ENCODE measurements at regions not wholly inside any gene's neighbourhood (a gene's known extent, or its start where the extent isn't known, plus 50 kb on each side); places are given as distances from the start of the nearest gene placed in this dataset.

GRCh38 chr17:5715478-5715877, 131.2 kb upstream of the NLRP1 start:
- TF ChIP-seq CTCF (IDR thresholded peaks at IDR 0.05; ENCODE audit: low read depth, low read length): no peak
- no peaks in the 10 kb centered on the region for H3K9me3 ChIP-seq (ENCODE audit: low read depth)
- H3K36me3 ChIP-seq: no peaks in the 10 kb centered on the region
- DNase-seq (ENCODE audit: low read depth in 1 of 2, low spot score in 1 of 2): no peak
- peaks cover 8% of the 10 kb centered on the region for H3K4me1 ChIP-seq (ENCODE audit: low read depth)
- no peak overlapping the region for H3K4me3 ChIP-seq
- no peak overlapping the region for H3K27ac ChIP-seq
- no peaks in the 10 kb centered on the region for H3K27me3 ChIP-seq

- H3K27me3 ChIP-seq: no peaks in the 10 kb centered on the region
- peaks cover 8% of the 10 kb centered on the region for H3K4me1 ChIP-seq (ENCODE audit: low read depth)
- no peak for TF ChIP-seq CTCF (IDR thresholded peaks at IDR 0.05; ENCODE audit: low read depth, low read length)
- DNase-seq (ENCODE audit: low read depth in 1 of 2, low spot score in 1 of 2): no peak
- no peak overlapping the region for H3K27ac ChIP-seq
- no peaks in the 10 kb centered on the region for H3K36me3 ChIP-seq
- H3K9me3 ChIP-seq (ENCODE audit: low read depth): no peaks in the 10 kb centered on the region
- no peak overlapping the region for H3K4me3 ChIP-seq
These were observed 134.4 kb upstream of the NLRP1 start for GRCh38 chr17:5718726-5719125.

GRCh38 chr17:5719976-5720375, 135.7 kb upstream of the NLRP1 start:
- DNase-seq (ENCODE audit: low read depth in 1 of 2, low spot score in 1 of 2): no peak
- TF ChIP-seq CTCF (IDR thresholded peaks at IDR 0.05; ENCODE audit: low read depth, low read length): no peak
- no peak overlapping the region for H3K27ac ChIP-seq
- no peaks in the 10 kb centered on the region for H3K27me3 ChIP-seq
- H3K36me3 ChIP-seq: no peaks in the 10 kb centered on the region
- no peaks in the 10 kb centered on the region for H3K9me3 ChIP-seq (ENCODE audit: low read depth)
- H3K4me1 ChIP-seq (ENCODE audit: low read depth): peaks cover 8% of the 10 kb centered on the region
- H3K4me3 ChIP-seq: no peak overlapping the region

DNA sequence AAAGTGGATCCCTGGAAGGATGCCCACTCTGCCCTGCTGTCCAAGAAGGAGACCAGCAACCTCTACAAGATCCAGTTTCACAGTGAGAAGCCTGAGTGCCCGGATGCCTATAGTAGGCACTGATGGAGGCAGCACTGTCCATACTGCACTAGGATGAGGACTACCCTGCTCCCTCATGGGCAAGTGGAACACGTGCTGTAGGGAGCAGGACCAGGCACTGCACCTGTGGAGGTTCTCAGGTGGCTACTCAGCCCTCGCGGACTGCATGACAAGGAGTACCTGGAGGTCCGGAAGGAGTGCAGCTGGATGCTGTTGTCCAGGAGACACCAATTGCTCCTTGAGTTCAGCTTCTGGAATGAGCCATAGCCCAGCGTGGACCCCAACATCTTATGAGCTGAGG, 146.1 kb upstream of the NLRP1 start:
- no peaks in the 10 kb centered on the region for H3K9me3 ChIP-seq (ENCODE audit: low read depth)
- no peaks in the 10 kb centered on the region for H3K27me3 ChIP-seq
- no peaks in the 10 kb centered on the region for H3K36me3 ChIP-seq
- TF ChIP-seq CTCF (IDR thresholded peaks at IDR 0.05; ENCODE audit: low read depth, low read length): no peak
- H3K27ac ChIP-seq: no peak overlapping the region
- no peak for DNase-seq (ENCODE audit: low read depth in 1 of 2, low spot score in 1 of 2)
- H3K4me1 ChIP-seq (ENCODE audit: low read depth): no peaks in the 10 kb centered on the region
- no peak overlapping the region for H3K4me3 ChIP-seq

DNA sequence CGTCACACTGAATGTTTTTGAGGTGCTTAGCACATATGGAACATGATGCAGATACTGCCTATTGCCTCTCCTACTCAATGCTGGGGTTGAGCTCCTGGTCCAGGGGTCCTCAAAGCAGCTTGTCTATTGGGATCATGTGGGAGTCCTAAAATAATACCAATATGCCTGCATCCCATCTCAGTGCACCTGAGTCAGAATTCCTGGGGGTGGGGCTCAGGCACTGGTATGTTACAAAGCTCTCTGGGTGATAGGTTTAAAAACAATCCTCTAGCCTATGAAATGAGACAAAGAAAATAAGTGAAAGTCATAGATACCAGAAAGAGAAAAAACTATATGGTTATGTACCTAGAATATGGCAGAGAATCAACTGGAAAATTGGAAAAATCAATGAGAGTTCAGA, 156.6 kb upstream of the NLRP1 start:
- no peaks in the 10 kb centered on the region for H3K4me1 ChIP-seq (ENCODE audit: low read depth)
- TF ChIP-seq CTCF (IDR thresholded peaks at IDR 0.05; ENCODE audit: low read depth, low read length): no peak
- no peaks in the 10 kb centered on the region for H3K36me3 ChIP-seq
- no peak overlapping the region for H3K4me3 ChIP-seq
- no peaks in the 10 kb centered on the region for H3K27me3 ChIP-seq
- peak in 1 of 2 donors; percentile 17 for DNase-seq (ENCODE audit: low read depth in 1 of 2, low spot score in 1 of 2)
- no peak overlapping the region for H3K27ac ChIP-seq
- H3K9me3 ChIP-seq (ENCODE audit: low read depth): no peaks in the 10 kb centered on the region

DNA sequence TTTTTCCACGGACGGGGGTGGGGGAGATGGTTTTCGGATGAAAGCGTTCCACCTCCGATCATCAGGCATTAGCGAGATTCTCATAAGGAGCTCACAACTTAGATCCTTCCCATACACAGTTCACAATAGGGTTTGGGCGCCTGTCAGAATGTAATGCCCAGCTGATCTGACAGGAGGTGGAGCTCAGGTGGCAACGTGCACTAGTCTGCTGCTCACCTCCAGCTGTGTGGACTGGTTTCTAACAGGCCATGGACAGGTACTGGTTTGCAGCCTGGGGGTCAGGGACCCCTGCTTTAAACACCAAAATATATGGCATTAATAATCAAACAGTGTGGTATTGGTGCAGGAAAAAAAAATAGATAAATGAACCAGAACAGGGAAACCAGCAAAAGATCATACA, 157.5 kb upstream of the NLRP1 start:
- H3K36me3 ChIP-seq: no peaks in the 10 kb centered on the region
- no peak overlapping the region for H3K4me3 ChIP-seq
- H3K27ac ChIP-seq: no peak overlapping the region
- no peaks in the 10 kb centered on the region for H3K9me3 ChIP-seq (ENCODE audit: low read depth)
- no peaks in the 10 kb centered on the region for H3K27me3 ChIP-seq
- no peaks in the 10 kb centered on the region for H3K4me1 ChIP-seq (ENCODE audit: low read depth)
- no peak for TF ChIP-seq CTCF (IDR thresholded peaks at IDR 0.05; ENCODE audit: low read depth, low read length)
- no peak for DNase-seq (ENCODE audit: low read depth in 1 of 2, low spot score in 1 of 2)
